ENCODE measurements at regions not wholly inside any gene's neighbourhood (a gene's known extent, or its start where the extent isn't known, plus 50 kb on each side); places are given as distances from the start of the nearest gene placed in this dataset.
"Not testable (repeated sequence)": the region's sequence is repeated elsewhere in the genome, so short reads cannot be mapped to it uniquely, and the experiment has no call there.

DNA sequence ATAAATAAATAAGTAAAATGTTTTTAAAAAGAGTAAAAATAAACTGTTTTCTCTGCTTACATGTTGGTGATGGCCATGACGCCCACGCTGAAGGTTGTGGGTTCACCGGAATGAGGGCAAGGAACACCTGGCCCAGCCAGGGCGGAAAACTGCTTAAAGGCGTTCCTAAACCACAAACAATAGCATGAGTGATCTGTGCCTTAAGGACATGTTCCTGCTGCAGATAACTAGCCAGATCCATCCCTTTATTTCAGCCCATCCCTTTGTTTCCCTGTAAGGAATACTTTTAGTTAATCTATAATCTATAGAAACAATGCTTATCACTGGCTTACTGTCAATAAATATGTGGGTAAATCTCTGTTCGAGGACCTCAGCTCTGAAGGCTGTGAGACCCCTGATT, 63.3 kb upstream of the CEP78 start:
- DNase-seq (ENCODE audit: low spot score in 2 of 2); H3K4me1 ChIP-seq; H3K36me3 ChIP-seq (replicated peaks); in situ Hi-C loops (cut with MboI; ENCODE audit: low sequenced_read_pairs); H3K4me3 ChIP-seq; H3K9me3 ChIP-seq; H3K27me3 ChIP-seq (ENCODE audit: low read depth): not testable (repeated sequence)

DNA sequence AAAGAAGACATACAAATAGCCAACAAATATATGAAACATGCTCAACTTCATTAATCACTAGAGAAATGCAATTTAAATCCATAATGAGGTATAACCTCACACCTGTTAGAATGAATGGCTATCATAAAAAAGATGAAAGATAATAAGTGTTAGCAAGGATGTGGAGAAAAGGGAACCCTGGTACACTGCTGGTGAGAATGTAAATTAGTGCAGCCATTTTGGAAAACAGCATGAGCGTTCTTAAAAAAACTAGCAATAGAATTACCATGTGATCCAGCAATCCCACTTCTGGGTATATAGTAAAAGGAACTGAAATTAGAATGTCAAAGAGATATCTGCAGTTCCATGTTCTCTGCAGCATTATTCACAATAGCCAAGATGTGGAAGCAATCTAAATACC, 64.2 kb upstream of the CEP78 start:
- in situ Hi-C loops (cut with MboI; ENCODE audit: low sequenced_read_pairs) = no loop called here
- Histone ChIP-seq H3K4me3 (no peak overlapping the region), H3K27me3 (ENCODE audit: low read depth) (no peaks in the 10 kb centered on the region), H3K36me3 (replicated peaks) (no peaks in the 10 kb centered on the region), H3K9me3 (0 out of 2 replicates have a peak, but pooled peaks cover 2% of the 10 kb centered on the region), H3K4me1 (peaks cover 2% of the 10 kb centered on the region; the same call in 1 of the 2 replicates)
- no peak for DNase-seq (ENCODE audit: low spot score in 2 of 2)

GRCh38 chr9:78169125-78169524, 66.8 kb upstream of the CEP78 start:
- H3K27me3 ChIP-seq (ENCODE audit: low read depth) = no peaks in the 10 kb centered on the region
- H3K4me1 ChIP-seq = peaks cover 2% of the 10 kb centered on the region; the same call in 1 of the 2 replicates
- H3K4me3 ChIP-seq = no peak overlapping the region
- 0 out of 2 replicates have a peak, but pooled peaks cover 2% of the 10 kb centered on the region for H3K9me3 ChIP-seq
- in situ Hi-C loops (cut with MboI; ENCODE audit: low sequenced_read_pairs) = no loop called here
- H3K36me3 ChIP-seq (replicated peaks) = no peaks in the 10 kb centered on the region
- no peak for DNase-seq (ENCODE audit: low spot score in 2 of 2)

GRCh38 chr9:78167356-78167755, 68.5 kb upstream of the CEP78 start:
- Histone ChIP-seq H3K36me3 (replicated peaks) (no peaks in the 10 kb centered on the region), H3K9me3 (no peaks in the 10 kb centered on the region), H3K27me3 (ENCODE audit: low read depth) (no peaks in the 10 kb centered on the region), H3K4me3 (no peak overlapping the region), H3K4me1 (peaks cover 2% of the 10 kb centered on the region; the same call in 1 of the 2 replicates)
- in situ Hi-C loops (cut with MboI; ENCODE audit: low sequenced_read_pairs) = no loop called here
- peak; percentile 16 to 18 for DNase-seq (ENCODE audit: low spot score in 2 of 2)

DNA sequence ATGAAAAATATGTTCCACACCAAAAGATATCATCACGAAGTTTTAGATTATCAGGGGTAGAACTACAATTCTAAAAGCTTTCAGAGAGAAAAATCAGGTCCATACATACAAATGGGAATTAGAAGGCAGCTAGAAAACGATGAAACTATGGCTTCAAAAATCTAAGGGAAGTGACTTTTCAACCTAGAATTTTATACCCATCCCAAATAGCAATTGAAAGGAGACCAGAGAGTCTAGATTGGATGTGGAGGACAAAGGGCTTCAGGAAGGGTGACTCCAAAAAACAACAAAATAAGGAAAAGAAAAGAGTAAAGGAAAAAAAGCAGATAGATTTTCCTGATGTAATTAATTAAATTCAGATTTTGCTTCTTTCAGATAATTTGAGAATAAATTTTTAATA, 72.0 kb upstream of the CEP78 start:
- H3K4me1 ChIP-seq = peaks cover 2% of the 10 kb centered on the region; the same call in 1 of the 2 replicates
- H3K27me3 ChIP-seq (ENCODE audit: low read depth) = no peaks in the 10 kb centered on the region
- no peak for DNase-seq (ENCODE audit: low spot score in 2 of 2)
- H3K36me3 ChIP-seq (replicated peaks) = no peaks in the 10 kb centered on the region
- H3K9me3 ChIP-seq = no peaks in the 10 kb centered on the region
- in situ Hi-C loops (cut with MboI; ENCODE audit: low sequenced_read_pairs) = no loop called here
- no peak overlapping the region for H3K4me3 ChIP-seq

DNA sequence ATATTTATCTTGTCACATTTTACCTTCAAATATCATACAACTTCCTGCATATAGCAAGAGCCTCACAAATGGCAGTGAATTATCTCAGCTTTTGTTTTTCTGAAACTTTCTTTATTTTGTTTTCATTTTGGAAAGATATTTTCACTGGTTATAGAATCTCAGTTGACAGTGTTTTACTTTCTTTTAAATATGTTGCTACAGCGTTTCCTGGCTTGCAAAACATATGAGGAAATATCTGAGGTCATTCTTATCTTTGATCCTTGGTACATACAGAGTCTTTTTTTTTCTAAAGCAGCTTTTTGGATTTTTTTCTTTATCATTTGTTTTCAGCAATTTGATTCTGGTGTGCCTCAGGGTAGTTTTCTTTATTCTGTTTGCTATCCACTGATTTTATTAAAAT, 77.6 kb upstream of the CEP78 start:
- Histone ChIP-seq H3K4me1 (no peaks in the 10 kb centered on the region), H3K9me3 (no peaks in the 10 kb centered on the region), H3K4me3 (no peak overlapping the region), H3K27me3 (ENCODE audit: low read depth) (no peaks in the 10 kb centered on the region; the same call in 1 of the 2 replicates), H3K36me3 (replicated peaks) (no peaks in the 10 kb centered on the region)
- no peak for DNase-seq (ENCODE audit: low spot score in 2 of 2)
- in situ Hi-C loops (cut with MboI; ENCODE audit: low sequenced_read_pairs) = no loop called here

- Histone ChIP-seq H3K4me1 (no peaks in the 10 kb centered on the region), H3K27me3 (ENCODE audit: low read depth) (no peaks in the 10 kb centered on the region), H3K4me3 (no peak overlapping the region), H3K36me3 (replicated peaks) (no peaks in the 10 kb centered on the region), H3K9me3 (no peaks in the 10 kb centered on the region)
- in situ Hi-C loops (cut with MboI; ENCODE audit: low sequenced_read_pairs) = no loop called here
- DNase-seq (ENCODE audit: low spot score in 2 of 2) = no peak
Measured at GRCh38 chr9:78150983-78151356, 84.9 kb upstream of the CEP78 start.

DNA sequence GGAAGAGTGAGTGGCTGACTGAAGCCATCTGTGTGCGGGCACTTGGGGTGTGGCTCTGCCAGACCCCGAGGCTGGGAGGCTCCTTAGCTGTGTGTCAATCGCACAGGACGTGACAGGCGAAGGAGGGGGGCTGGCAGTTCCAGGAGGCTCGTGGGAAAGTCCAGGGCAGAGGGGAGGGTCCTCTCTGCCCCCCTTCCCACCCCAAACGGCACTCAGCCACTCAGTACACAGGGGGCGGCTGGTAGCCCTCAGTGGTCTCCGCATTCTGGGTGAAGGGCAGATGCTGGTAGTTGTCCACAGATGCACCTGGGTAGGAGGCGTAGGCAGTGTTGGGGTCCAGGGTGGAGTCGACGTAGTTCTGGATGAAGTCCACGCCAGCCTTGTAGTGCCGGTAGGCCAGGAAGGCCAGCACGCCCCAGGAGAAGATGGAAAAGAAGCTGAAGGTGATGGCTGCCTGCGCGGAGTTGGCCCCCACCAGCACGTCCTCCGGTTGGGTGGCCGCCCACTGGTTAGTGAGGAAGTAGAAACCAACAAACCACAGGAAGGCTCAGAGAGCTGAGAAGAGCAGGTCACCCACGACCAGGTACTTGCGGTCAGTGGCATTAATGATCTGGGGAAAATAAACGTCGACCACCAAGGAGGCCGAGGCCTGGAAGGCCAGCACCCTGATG, 85.4 kb upstream of the CEP78 start:
- in situ Hi-C loops (cut with MboI; ENCODE audit: low sequenced_read_pairs) = no loop called here
- no peaks in the 10 kb centered on the region for H3K4me1 ChIP-seq

DNA sequence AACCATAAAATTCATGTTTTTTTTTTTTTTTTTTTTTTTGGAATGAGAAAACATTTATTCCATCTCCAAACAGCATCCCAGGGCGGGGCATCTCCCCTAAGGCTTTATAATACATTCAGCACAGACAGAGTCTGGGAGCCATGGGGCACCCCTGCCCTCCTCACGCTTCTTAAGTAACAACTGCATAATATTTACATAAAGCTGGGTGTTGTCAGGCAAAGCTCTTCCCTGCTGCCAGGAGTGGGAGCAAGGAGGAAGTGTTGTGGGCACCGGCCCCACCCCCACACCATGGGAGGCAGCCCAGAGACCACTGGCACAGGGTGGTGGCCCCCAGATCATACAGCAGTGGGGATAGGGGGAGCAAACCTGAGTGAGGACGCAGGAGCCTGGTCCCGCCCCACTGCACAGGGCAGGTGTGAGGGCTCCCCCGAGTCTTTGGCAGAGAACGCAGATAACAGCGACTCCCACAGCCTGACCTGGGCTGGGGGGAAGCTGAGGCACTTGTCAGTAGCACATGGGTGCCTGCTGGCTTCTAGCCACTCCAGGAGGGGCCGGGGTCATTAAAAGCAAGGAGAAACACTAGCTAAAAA, 86.1 kb upstream of the CEP78 start:
- H3K4me3 ChIP-seq = no peak overlapping the region
- no peaks in the 10 kb centered on the region for H3K9me3 ChIP-seq
- H3K4me1 ChIP-seq = no peaks in the 10 kb centered on the region
- no peak for DNase-seq (ENCODE audit: low spot score in 2 of 2)
- in situ Hi-C loops (cut with MboI; ENCODE audit: low sequenced_read_pairs) = no loop called here
- H3K36me3 ChIP-seq (replicated peaks) = no peaks in the 10 kb centered on the region
- H3K27me3 ChIP-seq (ENCODE audit: low read depth) = no peaks in the 10 kb centered on the region

More for the DNA sequence above, 85.4 kb upstream of the CEP78 start:
- no peak overlapping the region for H3K4me3 ChIP-seq
- no peaks in the 10 kb centered on the region for H3K27me3 ChIP-seq (ENCODE audit: low read depth)
- H3K9me3 ChIP-seq = no peaks in the 10 kb centered on the region
- no peak for DNase-seq (ENCODE audit: low spot score in 2 of 2)
- H3K36me3 ChIP-seq (replicated peaks) = no peaks in the 10 kb centered on the region

- no peaks in the 10 kb centered on the region; the same call in 1 of the 2 replicates for H3K9me3 ChIP-seq
- in situ Hi-C loops (cut with MboI; ENCODE audit: low sequenced_read_pairs) = no loop called here
- H3K36me3 ChIP-seq (replicated peaks) = no peaks in the 10 kb centered on the region
- H3K27me3 ChIP-seq (ENCODE audit: low read depth) = no peaks in the 10 kb centered on the region
- H3K4me3 ChIP-seq = no peak overlapping the region
- DNase-seq (ENCODE audit: low spot score in 2 of 2) = no peak
- H3K4me1 ChIP-seq = no peaks in the 10 kb centered on the region
Measured at GRCh38 chr9:78146241-78146640, 89.6 kb upstream of the CEP78 start.

GRCh38 chr9:78144663-78145377, 91.1 kb upstream of the CEP78 start:
- Histone ChIP-seq H3K9me3 (no peaks in the 10 kb centered on the region; the same call in 1 of the 2 replicates), H3K4me3 (no peak overlapping the region), H3K36me3 (replicated peaks) (no peaks in the 10 kb centered on the region), H3K27me3 (ENCODE audit: low read depth) (no peaks in the 10 kb centered on the region), H3K4me1 (no peaks in the 10 kb centered on the region)
- DNase-seq (ENCODE audit: low spot score in 2 of 2) = no peak
- in situ Hi-C loops (cut with MboI; ENCODE audit: low sequenced_read_pairs) = no loop called here

DNA sequence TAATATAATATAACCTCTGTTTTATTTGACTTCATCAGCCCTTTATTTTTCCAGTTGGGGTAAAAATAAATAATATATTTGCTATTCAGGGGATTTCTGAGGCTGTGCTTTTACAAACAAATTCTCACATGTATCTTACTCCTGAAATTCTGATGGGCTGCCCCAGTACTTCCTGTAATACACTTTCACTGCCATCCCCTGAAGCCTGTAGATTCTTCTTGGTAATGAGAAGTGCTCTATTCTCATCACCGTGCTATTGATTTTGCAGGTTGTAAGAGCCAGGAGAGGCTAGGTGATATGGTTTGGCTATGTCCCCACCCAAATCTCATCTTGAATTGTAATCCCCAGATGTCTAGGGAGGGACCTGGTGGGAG, 91.9 kb upstream of the CEP78 start:
- no peaks in the 10 kb centered on the region; the same call in 1 of the 2 replicates for H3K9me3 ChIP-seq
- no peaks in the 10 kb centered on the region for H3K36me3 ChIP-seq (replicated peaks)
- in situ Hi-C loops (cut with MboI; ENCODE audit: low sequenced_read_pairs) = no loop called here
- no peak overlapping the region for H3K4me3 ChIP-seq
- no peaks in the 10 kb centered on the region for H3K4me1 ChIP-seq
- DNase-seq (ENCODE audit: low spot score in 2 of 2) = no peak
- H3K27me3 ChIP-seq (ENCODE audit: low read depth) = no peaks in the 10 kb centered on the region

- H3K36me3 ChIP-seq (replicated peaks) = no peaks in the 10 kb centered on the region
- H3K4me1 ChIP-seq = no peaks in the 10 kb centered on the region
- H3K9me3 ChIP-seq = no peaks in the 10 kb centered on the region; the same call in 1 of the 2 replicates
- no peak overlapping the region for H3K4me3 ChIP-seq
- in situ Hi-C loops (cut with MboI; ENCODE audit: low sequenced_read_pairs) = no loop called here
- H3K27me3 ChIP-seq (ENCODE audit: low read depth) = no peaks in the 10 kb centered on the region
- no peak for DNase-seq (ENCODE audit: low spot score in 2 of 2)
Measured at GRCh38 chr9:78143281-78144007, 92.4 kb upstream of the CEP78 start.

DNA sequence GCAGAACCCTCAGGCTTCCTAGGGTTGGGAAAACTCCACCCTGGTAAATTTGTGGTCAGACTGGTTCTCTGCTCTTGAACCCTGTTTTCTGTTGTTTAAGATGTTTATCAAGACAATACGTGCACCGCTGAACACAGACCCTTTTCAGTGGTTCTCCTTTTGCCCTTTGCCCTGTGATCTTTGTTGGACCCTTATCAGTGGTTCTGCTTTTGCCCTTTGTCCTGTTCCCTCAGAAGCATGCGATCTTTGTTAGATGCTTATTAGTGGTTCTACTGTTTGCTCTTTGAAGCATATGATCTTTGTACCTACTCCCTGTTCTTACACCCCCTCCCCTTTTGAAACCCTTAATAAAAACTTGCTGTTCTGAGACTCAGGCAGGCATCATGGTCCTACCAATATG, 93.6 kb upstream of the CEP78 start:
- H3K9me3 ChIP-seq; H3K4me3 ChIP-seq; DNase-seq (ENCODE audit: low spot score in 2 of 2); H3K27me3 ChIP-seq (ENCODE audit: low read depth); in situ Hi-C loops (cut with MboI; ENCODE audit: low sequenced_read_pairs); H3K4me1 ChIP-seq; H3K36me3 ChIP-seq (replicated peaks): not testable (repeated sequence)
